GM12874 (cell line): ENCODE measurements at regions not wholly inside any gene's neighbourhood (a gene's known extent, or its start where the extent isn't known, plus 50 kb on each side); places are given as distances from the start of the nearest gene placed in this dataset.

ENCODE experiments used
- CTCF ChIP-seq: IDR thresholded peaks from 2 replicates; pipeline ENCODE4 v1.5.1; 2011; ENCODE audit warnings: low read depth, mild to moderate bottlenecking, control low read depth, low read length, moderate library complexity; ENCODE audit not compliant: insufficient read depth

- no peak for TF ChIP-seq CTCF
Observed at GRCh38 chr12:105567061-105567460, 236.6 kb downstream of the C12orf75 start.

DNA sequence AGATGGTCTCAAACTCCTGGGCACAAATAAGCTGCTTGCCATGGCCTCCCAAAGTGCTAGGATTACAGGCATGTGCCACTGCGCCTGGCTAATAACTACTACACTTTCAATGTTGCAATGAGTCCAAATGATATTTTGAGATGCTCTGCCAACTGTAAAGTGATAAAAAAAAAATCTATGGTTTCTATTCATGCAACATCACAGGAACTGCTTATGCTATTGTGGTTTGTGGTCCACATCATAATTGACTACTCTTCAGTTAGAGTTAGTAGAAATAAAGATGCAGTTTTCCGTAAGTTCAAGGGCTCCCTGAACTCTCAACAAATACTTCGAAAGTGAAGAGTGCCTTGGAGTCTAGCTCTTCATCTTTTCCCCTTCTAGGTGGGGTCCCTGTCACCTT lies 239.4 kb downstream of the C12orf75 start:
- no peak for TF ChIP-seq CTCF

DNA sequence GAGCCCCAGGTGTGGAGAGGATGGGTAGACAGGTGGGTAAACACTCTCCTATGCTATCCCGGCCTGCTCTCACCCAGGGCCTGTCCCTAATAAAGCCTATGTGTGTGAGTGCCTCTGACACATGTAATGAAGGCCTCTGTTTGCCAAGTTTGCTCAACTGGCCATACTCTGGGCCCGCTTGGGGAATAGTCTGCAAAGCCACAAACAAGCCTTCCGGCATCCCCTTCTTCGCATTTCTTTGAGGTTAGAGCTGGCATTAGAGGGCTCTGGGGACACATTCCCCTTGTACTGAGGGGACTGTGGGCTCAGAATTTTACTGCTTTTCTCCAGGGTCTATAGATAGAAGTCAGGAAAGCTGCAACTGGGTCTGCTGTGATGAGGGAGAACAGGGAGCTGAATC lies 240.5 kb downstream of the C12orf75 start:
- TF ChIP-seq CTCF = no peak

GRCh38 chr12:105573574-105573973 lies 243.1 kb downstream of the C12orf75 start:
- no peak for TF ChIP-seq CTCF

GRCh38 chr12:105574056-105574715 lies 243.7 kb downstream of the C12orf75 start:
- TF ChIP-seq CTCF = no peak

DNA sequence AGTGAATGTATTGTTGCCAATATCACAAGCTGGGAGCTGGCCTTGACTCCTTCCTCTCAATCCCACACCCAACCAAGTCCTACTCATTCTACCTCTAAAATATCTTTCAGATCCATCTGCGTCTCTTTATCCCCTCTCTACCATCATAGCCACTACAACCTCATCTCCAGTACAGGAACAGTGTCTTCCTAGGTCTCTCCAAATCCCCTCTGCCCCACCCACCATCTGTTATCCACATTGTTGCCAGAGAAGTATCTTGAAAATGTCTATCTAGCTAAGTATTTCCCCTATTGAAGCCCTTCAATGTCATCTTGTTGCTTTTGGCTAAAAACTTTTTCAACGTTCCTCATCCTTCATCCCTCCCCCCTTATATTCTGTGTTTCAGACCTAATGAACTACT lies 244.7 kb downstream of the C12orf75 start:
- no peak for TF ChIP-seq CTCF

DNA sequence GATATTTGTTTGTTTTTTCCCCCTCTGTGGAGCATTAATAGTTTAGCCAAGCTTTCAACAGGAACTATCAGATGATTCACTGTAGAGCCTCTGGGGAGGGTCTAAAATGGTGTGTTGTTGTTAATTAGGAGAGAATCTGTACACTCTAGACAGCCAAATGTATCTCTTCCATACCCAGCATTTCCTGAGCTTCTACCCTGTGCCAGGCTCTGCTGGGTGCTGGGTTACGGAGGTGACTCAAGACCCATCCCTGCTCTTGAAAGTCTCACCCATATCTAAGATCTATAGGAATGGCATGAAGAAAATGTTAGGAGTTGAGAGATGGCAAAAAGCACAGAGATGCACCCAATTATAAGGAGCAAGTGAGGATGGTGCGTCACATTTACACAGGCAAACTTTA lies 245.8 kb downstream of the C12orf75 start:
- no peak for TF ChIP-seq CTCF
